Brain microvascular endothelial cell (primary cell): ENCODE measurements at regions not wholly inside any gene's neighbourhood (a gene's known extent, or its start where the extent isn't known, plus 50 kb on each side); places are given as distances from the start of the nearest gene placed in this dataset.
"Not testable (repeated sequence)": the region's sequence is repeated elsewhere in the genome, so short reads cannot be mapped to it uniquely, and the experiment has no call there.

Experiments used
- DNase-seq: peaks from one replicate; pipeline ENCODE4 v3.0.0-alpha.2; 2020
- H3K27ac ChIP-seq: fragments of 250-450 bp; sonication (Bioruptor Pico); 2 replicates; pipeline ENCODE4 v1.5.1; 2020; ENCODE audit warnings: mild to moderate bottlenecking, moderate library complexity
- H3K27me3 ChIP-seq: fragments of 250-450 bp; sonication (Bioruptor Pico); replicated peaks from 2 replicates; pipeline ENCODE4 v1.5.1; 2020; ENCODE audit warnings: mild to moderate bottlenecking
- H3K36me3 ChIP-seq: fragments of 250-450 bp; sonication (Bioruptor Pico); replicated peaks from 2 replicates; pipeline ENCODE4 v1.5.1; 2020; ENCODE audit warnings: mild to moderate bottlenecking
- H3K4me3 ChIP-seq: 2 replicates; pipeline ENCODE4 v1.5.1; 2011; ENCODE audit warnings: low read depth, mild to moderate bottlenecking, control low read depth, low read length, moderate library complexity
- in situ Hi-C: cut with HindIII; loops from 2 replicates; pipeline ENCODE4 v1.10.0; 2017; ENCODE audit warnings: low sequenced_read_pairs, low pct_ligation_motif_present
- TF ChIP-seq, protein P1 (sequence below): IDR thresholded peaks from 2 replicates; pipeline ENCODE4 v1.5.1; 2011; ENCODE audit warnings: low read depth, mild to moderate bottlenecking, moderate library complexity, low read length, control low read depth, inconsistent platforms; ENCODE audit errors: missing control alignments

GRCh38 chr5:53403758-53404157, 76.7 kb upstream of the FST start:
- Histone ChIP-seq H3K36me3 (no peaks in the 10 kb centered on the region), H3K27ac (peak overlapping the region; percentile 58), H3K27me3 (no peaks in the 10 kb centered on the region), H3K4me3 (no peak overlapping the region)
- DNase-seq, result peak; percentile 50
- in situ Hi-C loops, result no loop called here
- TF ChIP-seq, protein P1, sequence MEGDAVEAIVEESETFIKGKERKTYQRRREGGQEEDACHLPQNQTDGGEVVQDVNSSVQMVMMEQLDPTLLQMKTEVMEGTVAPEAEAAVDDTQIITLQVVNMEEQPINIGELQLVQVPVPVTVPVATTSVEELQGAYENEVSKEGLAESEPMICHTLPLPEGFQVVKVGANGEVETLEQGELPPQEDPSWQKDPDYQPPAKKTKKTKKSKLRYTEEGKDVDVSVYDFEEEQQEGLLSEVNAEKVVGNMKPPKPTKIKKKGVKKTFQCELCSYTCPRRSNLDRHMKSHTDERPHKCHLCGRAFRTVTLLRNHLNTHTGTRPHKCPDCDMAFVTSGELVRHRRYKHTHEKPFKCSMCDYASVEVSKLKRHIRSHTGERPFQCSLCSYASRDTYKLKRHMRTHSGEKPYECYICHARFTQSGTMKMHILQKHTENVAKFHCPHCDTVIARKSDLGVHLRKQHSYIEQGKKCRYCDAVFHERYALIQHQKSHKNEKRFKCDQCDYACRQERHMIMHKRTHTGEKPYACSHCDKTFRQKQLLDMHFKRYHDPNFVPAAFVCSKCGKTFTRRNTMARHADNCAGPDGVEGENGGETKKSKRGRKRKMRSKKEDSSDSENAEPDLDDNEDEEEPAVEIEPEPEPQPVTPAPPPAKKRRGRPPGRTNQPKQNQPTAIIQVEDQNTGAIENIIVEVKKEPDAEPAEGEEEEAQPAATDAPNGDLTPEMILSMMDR, result no peak

DNA sequence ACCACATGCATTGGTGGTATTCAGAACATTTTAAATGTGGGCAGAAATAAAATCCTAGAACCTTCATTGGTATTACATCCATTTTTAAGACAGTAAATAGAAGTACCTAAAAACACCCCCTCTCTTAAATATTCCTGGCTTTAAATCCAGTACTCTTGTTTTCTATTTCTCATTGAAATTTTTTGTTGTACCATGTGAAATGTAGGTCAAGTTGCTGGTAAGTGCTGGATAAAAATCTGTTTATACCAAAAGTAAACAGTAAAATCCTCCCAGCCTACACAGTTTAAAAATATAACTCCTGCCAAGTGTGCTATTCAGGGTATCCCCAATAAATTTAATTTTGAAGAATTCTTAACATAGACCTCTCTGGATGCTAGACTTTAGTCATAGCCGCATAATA, 75.0 kb upstream of the FST start:
- Histone ChIP-seq H3K36me3 (no peaks in the 10 kb centered on the region), H3K27me3 (no peaks in the 10 kb centered on the region), H3K27ac (no peak overlapping the region), H3K4me3 (no peak overlapping the region)
- TF ChIP-seq, protein P1, result no peak
- DNase-seq, result no peak
- in situ Hi-C loops, result no loop called here

GRCh38 chr5:53406630-53407316, 73.7 kb upstream of the FST start:
- Histone ChIP-seq H3K4me3 (no peak overlapping the region), H3K27ac (peak overlapping the region; percentile 76), H3K27me3 (no peaks in the 10 kb centered on the region), H3K36me3 (no peaks in the 10 kb centered on the region)
- peak; percentile 87 for DNase-seq
- TF ChIP-seq, protein P1, result no peak
- in situ Hi-C loops, result no loop called here

GRCh38 chr5:53407373-53407772, 73.1 kb upstream of the FST start:
- H3K27ac ChIP-seq, result peak overlapping the region; percentile 76
- H3K36me3 ChIP-seq, result no peaks in the 10 kb centered on the region
- H3K4me3 ChIP-seq, result no peak overlapping the region
- no peaks in the 10 kb centered on the region for H3K27me3 ChIP-seq
- TF ChIP-seq, protein P1, result no peak
- in situ Hi-C loops, result no loop called here
- DNase-seq, result peak; percentile 83

- Histone ChIP-seq H3K4me3 (no peak overlapping the region), H3K27me3 (no peaks in the 10 kb centered on the region), H3K27ac (no peak overlapping the region), H3K36me3 (no peaks in the 10 kb centered on the region)
- DNase-seq, result no peak
- in situ Hi-C loops, result no loop called here
- TF ChIP-seq, protein P1, result no peak
These were observed 69.0 kb upstream of the FST start for GRCh38 chr5:53411388-53411787.

GRCh38 chr5:53412499-53412898, 67.9 kb upstream of the FST start:
- H3K27ac ChIP-seq, DNase-seq, H3K27me3 ChIP-seq, H3K36me3 ChIP-seq, H3K4me3 ChIP-seq, in situ Hi-C loops: not testable (repeated sequence)
